HG02610 (cell line): ENCODE measurements at regions not wholly inside any gene's neighbourhood (a gene's known extent, or its start where the extent isn't known, plus 50 kb on each side); places are given as distances from the start of the nearest gene placed in this dataset.
A peak's percentile ranks its signal among the peaks of the same experiment; 100 is the strongest.

Experiments
- ATAC-seq: cut with Tn5 transposase; IDR thresholded peaks from one replicate; pipeline ENCODE4 v1.9.1; 2021; ENCODE audit warnings: mild to moderate bottlenecking, moderate library complexity; ENCODE audit not compliant: unreplicated experiment

DNA sequence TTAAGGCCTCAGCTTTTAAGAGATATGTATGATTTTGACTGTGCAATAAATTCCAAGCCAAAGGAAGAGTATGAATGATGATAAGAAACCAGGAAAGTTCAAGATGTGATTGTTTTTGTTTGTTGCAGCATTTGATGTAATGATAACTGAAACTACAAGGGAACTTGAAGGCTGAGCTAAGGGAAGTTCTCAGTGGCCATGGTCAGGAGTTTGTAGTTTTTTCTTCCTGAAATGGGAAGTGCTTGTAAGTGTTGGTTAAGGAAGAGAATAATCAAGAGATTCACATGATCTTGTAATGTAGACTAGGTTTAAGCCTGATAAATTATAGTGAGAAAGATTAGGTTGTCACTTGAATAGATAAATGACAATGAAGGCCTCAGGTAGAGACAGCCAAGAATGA lies 53.4 kb downstream of the PTCHD4 start:
- no peak for ATAC-seq

DNA sequence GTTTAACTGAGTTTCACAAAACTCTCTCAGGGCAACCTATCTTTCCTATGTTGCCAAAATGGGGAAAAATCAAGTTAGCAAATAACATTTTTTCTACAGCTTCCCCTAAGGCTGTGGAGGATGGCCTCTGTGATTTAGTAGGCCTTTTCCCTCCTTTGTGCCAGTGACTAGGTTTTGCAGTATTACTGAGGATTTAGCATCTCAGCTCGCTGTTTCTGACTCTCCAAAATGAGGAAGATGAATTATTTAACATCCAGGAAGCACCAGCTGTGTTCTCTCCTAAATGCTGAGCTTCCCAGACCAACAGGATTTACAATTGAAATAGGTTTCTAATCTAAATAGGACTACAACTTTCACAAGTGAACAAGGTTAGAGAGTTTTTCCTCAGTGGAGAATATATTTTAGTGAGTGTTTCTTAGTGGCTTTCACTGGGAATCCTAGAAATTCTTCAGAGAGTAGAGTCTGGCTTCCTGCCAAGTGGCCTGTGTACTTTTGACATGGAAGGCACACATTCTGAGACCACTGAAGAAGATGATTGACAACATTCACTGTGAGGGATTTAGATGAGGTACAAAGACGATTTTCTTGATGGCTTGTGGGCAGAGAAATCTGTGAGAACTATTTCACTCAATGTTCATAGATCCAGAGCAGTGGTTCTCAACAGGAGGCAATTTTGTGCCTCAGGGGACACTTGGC lies 62.4 kb downstream of the PTCHD4 start:
- no peak for ATAC-seq

GRCh38 chr6:48041894-48042293 lies 69.1 kb downstream of the PTCHD4 start:
- no peak for ATAC-seq

GRCh38 chr6:48037946-48038345 lies 73.1 kb downstream of the PTCHD4 start:
- no peak for ATAC-seq

DNA sequence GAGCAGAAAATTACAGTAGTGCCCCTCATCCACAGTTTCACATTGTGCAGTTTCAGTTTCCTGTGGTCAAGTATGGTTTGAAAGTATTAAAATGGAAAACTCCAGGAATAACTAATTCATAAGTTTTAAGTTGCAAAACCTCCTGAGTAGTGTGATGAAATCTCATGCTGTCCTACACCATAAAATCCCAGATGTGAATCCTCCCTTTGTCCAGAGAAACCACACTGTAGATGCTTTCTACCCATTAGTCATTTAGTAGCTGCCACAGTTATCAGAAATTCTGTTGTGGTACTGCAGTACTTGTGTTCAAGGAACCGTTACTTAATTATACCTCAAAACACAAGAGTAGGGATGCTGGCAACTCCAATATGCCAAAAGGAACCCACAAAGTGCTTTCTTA lies 74.7 kb downstream of the PTCHD4 start:
- ATAC-seq: no peak

- no peak for ATAC-seq
Measured at GRCh38 chr6:48032151-48032550, 78.8 kb downstream of the PTCHD4 start.

DNA sequence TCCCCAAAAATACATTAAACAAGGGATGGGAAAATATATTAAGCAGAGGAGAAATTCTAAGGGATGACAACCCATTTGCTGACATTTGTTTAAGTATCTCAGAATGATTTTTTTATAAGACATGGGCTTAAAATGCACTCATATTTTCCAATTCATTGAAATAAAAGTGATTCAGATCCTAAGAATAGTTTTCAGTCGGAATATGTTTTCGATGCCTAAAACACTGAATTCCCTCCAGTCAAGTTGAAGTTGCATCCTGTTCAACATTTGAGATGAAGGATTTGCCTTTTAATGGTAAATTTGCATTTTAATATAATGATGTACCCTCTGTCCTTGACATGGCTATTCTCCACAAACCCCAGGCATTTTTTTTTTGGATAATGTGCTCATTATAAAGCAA lies 79.3 kb downstream of the PTCHD4 start:
- ATAC-seq: no peak

DNA sequence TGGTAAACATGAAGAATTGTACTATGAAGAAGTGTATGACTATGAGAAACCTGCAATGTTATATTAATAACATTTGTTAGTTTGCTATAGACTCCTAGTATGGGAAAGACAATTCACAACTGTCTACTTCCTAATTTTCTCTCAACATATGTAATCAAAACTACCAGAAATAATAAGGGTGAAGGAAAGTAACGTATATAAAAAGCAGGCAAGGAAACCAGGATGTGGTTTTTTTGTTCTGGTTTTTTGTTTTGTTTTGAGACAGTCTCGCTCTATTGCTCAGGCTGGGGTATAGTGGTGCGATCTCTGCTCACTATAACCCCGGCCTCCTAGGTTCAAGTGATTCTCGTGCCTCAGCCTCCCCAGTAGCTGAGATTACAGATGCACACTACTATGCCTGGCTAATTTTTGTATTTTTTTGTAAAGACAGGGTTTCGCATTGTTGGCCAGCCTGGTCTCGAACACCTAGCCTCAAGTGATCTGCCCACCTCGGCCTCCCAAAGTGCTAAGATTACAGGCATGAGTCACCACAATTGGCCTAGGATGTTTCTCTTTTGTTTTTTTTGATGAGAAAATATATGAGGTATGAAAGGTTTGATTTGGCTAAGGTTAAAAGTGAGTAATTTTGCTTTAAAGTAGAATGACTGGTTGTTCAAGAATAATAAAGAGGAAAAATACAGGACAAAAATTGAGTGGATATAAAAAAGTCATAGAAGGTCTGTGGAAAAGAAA lies 83.1 kb downstream of the PTCHD4 start:
- peak; percentile 50 for ATAC-seq

DNA sequence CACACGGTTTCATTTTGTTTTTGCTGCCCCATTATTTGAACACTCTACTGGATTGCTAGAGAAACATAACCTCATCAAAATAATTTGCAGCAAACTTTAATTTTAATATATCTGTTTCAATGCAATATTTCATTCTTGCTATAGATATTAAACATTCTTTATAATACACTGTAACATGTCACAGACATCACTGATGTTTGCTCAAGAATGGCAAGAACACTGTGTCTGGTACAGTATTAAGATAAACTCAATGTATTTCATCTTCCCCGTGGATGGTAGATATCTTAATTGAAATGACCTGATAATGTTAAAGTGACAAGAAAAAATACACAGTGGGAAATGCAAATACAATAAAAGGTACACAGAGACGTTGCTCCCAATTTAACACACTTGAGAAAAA lies 86.0 kb downstream of the PTCHD4 start:
- no peak for ATAC-seq

GRCh38 chr6:48021904-48022303 lies 89.1 kb downstream of the PTCHD4 start:
- ATAC-seq: no peak

GRCh38 chr6:48016020-48016755 lies 94.8 kb downstream of the PTCHD4 start:
- ATAC-seq: no peak

GRCh38 chr6:47992809-47993208 lies 118.2 kb downstream of the PTCHD4 start:
- no peak for ATAC-seq

GRCh38 chr6:47983491-47983890 lies 127.5 kb downstream of the PTCHD4 start:
- no peak for ATAC-seq

DNA sequence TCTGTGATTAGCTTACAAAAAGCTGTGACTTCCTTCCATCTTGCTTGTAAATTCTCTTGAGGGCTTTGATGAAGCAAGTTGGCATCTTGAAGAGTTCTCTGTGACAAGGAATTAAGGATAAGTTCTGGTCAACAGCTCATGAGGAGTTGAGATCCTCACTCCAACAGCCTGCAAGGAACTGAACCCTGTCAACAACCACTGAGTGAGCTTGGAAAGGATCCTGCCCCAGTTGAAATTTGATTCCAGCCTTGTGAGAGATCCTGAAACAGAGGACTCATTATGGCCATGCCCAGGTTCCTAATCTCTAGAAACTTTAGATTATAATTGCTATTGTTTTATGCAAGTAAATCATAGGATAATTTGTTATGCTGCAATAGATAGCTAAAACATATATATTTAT lies 133.7 kb downstream of the PTCHD4 start:
- no peak for ATAC-seq

GRCh38 chr6:47974106-47974505 lies 136.9 kb downstream of the PTCHD4 start:
- ATAC-seq: no peak

- ATAC-seq: no peak
Measured at GRCh38 chr6:47970826-47971225, 140.2 kb downstream of the PTCHD4 start.

DNA sequence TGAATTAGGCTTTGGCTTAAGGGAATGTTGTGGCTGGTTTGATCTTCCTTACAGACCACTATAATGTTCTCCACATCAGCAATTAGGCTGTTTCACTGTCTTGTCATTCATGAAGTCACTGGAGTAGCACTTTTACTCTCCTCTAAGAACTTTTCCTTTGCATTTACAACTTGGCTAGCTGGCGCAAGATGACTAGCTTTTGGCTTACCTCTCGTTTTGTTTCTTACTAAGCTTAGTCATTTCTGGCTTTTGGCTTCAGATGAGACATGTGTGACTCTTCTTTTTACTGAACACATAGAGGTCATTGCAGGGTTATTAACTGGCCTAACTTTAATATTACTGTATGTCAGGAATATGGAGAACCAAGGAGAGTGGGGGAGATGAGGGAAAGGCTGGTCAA lies 143.2 kb downstream of the PTCHD4 start:
- ATAC-seq: peak; percentile 92

DNA sequence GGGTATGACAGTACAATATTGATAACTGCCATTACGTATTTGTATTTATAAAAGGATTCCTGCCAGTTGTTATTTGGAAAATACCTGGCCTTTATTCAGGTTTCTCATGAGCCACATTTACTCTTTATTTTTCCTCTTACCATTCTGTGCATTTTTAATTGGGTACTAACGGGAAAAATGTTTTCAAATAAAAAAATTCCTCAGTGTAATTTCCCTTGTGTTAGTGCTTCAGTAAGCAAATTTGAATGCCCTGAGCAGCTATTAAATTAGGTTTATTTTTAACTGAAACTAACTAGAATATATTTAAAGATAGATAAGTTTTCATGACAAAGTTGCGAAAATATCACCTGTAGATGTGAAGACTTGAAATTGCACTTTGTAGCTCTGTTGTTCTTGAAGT lies 146.0 kb downstream of the PTCHD4 start:
- ATAC-seq: no peak

DNA sequence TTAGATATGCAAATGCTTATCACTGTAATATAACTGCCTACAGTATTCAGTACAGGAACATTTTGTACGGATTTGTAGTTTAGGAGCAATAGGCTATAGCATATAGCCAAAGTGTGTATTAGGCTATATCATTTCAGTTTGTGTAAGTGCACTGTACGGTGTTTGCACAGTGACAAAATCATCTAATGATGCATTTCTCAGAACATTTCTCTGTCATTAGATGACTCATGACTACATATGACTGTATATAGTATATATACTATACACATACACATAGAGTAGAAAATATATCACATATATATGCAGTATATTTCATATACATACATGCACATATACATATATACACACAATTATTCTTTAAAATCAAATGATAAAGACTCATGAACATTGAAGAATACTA lies 158.4 kb downstream of the PTCHD4 start:
- no peak for ATAC-seq

- no peak for ATAC-seq
Measured at GRCh38 chr6:47944846-47945245, 163.0 kb downstream of the OPN5 start.

DNA sequence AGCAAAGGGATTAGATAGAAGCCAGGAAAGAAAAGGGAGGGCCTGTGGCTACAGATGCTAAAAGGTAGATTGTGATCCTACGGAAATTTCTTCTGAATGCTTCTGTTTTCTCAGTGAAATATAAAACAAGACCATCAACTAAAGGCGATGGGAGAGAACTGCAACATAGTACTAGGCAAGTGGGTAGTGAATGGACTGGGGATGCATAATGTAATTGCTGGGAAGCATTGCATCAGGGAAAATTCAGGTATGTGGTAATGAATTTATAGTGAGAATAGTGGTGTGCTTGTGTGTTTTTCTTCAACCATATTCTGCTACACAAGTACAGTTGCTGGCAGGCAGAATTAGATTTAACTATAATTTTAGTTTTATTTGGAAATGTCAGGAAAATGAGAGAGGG lies 156.6 kb downstream of the OPN5 start:
- ATAC-seq: no peak

GRCh38 chr6:47936820-47937219 lies 155.0 kb downstream of the OPN5 start:
- no peak for ATAC-seq
